ENCODE measurements at regions not wholly inside any gene's neighbourhood (a gene's known extent, or its start where the extent isn't known, plus 50 kb on each side); places are given as distances from the start of the nearest gene placed in this dataset.
"Not testable (repeated sequence)": the region's sequence is repeated elsewhere in the genome, so short reads cannot be mapped to it uniquely, and the experiment has no call there.

GRCh38 chr2:87424763-87425154, 323.1 kb upstream of the PLGLB2 start:
- not testable (repeated sequence) for DNase-seq (ENCODE audit: low read depth in 4 of 4, low spot score in 2 of 4)

- not testable (repeated sequence) for DNase-seq (ENCODE audit: low read depth in 4 of 4, low spot score in 2 of 4)
Measured at GRCh38 chr2:87425191-87425590, 322.7 kb upstream of the PLGLB2 start.

- DNase-seq (ENCODE audit: low read depth in 4 of 4, low spot score in 2 of 4) = not testable (repeated sequence)
Measured at GRCh38 chr2:87425717-87426116, 322.2 kb upstream of the PLGLB2 start.

- DNase-seq (ENCODE audit: low read depth in 4 of 4, low spot score in 2 of 4) = not testable (repeated sequence)
Measured at GRCh38 chr2:87428452-87429130, 319.3 kb upstream of the PLGLB2 start.

- DNase-seq (ENCODE audit: low read depth in 4 of 4, low spot score in 2 of 4) = not testable (repeated sequence)
Measured at GRCh38 chr2:87429206-87429930, 318.5 kb upstream of the PLGLB2 start.

- DNase-seq (ENCODE audit: low read depth in 4 of 4, low spot score in 2 of 4) = not testable (repeated sequence)
Measured at GRCh38 chr2:87429931-87430275, 318.0 kb upstream of the PLGLB2 start.

GRCh38 chr2:87431051-87431450, 316.8 kb upstream of the PLGLB2 start:
- DNase-seq (ENCODE audit: low read depth in 4 of 4, low spot score in 2 of 4) = not testable (repeated sequence)

- DNase-seq (ENCODE audit: low read depth in 4 of 4, low spot score in 2 of 4) = not testable (repeated sequence)
Measured at GRCh38 chr2:87432711-87433453, 315.0 kb upstream of the PLGLB2 start.

GRCh38 chr2:87436007-87436406, 311.9 kb upstream of the PLGLB2 start:
- DNase-seq (ENCODE audit: low read depth in 4 of 4, low spot score in 2 of 4) = not testable (repeated sequence)

- DNase-seq (ENCODE audit: low read depth in 4 of 4, low spot score in 2 of 4) = not testable (repeated sequence)
Measured at GRCh38 chr2:87437701-87438260, 310.1 kb upstream of the PLGLB2 start.

- DNase-seq (ENCODE audit: low read depth in 4 of 4, low spot score in 2 of 4) = not testable (repeated sequence)
Measured at GRCh38 chr2:87438780-87439454, 309.0 kb upstream of the PLGLB2 start.

GRCh38 chr2:87439617-87440204, 308.2 kb upstream of the PLGLB2 start:
- DNase-seq (ENCODE audit: low read depth in 4 of 4, low spot score in 2 of 4) = not testable (repeated sequence)

GRCh38 chr2:87440650-87441049, 307.2 kb upstream of the PLGLB2 start:
- not testable (repeated sequence) for DNase-seq (ENCODE audit: low read depth in 4 of 4, low spot score in 2 of 4)

GRCh38 chr2:87441375-87441774, 306.5 kb upstream of the PLGLB2 start:
- DNase-seq (ENCODE audit: low read depth in 4 of 4, low spot score in 2 of 4) = not testable (repeated sequence)

GRCh38 chr2:87442983-87443577, 304.8 kb upstream of the PLGLB2 start:
- not testable (repeated sequence) for DNase-seq (ENCODE audit: low read depth in 4 of 4, low spot score in 2 of 4)

- DNase-seq (ENCODE audit: low read depth in 4 of 4, low spot score in 2 of 4) = not testable (repeated sequence)
Measured at GRCh38 chr2:87444951-87445350, 302.9 kb upstream of the PLGLB2 start.

- DNase-seq (ENCODE audit: low read depth in 4 of 4, low spot score in 2 of 4) = not testable (repeated sequence)
Measured at GRCh38 chr2:87445613-87446312, 302.1 kb upstream of the PLGLB2 start.

GRCh38 chr2:87446313-87446696, 301.6 kb upstream of the PLGLB2 start:
- not testable (repeated sequence) for DNase-seq (ENCODE audit: low read depth in 4 of 4, low spot score in 2 of 4)

- not testable (repeated sequence) for DNase-seq (ENCODE audit: low read depth in 4 of 4, low spot score in 2 of 4)
Measured at GRCh38 chr2:87449462-87449980, 298.4 kb upstream of the PLGLB2 start.

Data from left renal cortex interstitium (tissue), 4 donors.